Lower lobe of right lung (tissue), 2 donors: ENCODE measurements at regions not wholly inside any gene's neighbourhood (a gene's known extent, or its start where the extent isn't known, plus 50 kb on each side); places are given as distances from the start of the nearest gene placed in this dataset.

Experiments used
- ATAC-seq, 2 donors: fragments of 200-7000 bp; cut with Tn5 transposase; one replicate each; pipeline ENCODE4 v1.9.1; 2020 to 2022; ENCODE audit warnings: mild to moderate bottlenecking in 2 of 2, moderate library complexity in 2 of 2
- DNase-seq: peaks from one replicate; pipeline ENCODE4 v3.0.0-alpha.2; 2020
- H3K27ac ChIP-seq: fragments of 200-600 bp; one replicate; pipeline ENCODE4 v1.8.0; 2022
- H3K27me3 ChIP-seq: fragments of 200-600 bp; one replicate; pipeline ENCODE4 v1.8.0; 2022; ENCODE audit warnings: low read depth
- H3K36me3 ChIP-seq: fragments of 200-600 bp; one replicate; pipeline ENCODE4 v1.8.0; 2022; ENCODE audit warnings: mild to moderate bottlenecking
- H3K4me1 ChIP-seq: fragments of 200-600 bp; one replicate; pipeline ENCODE4 v1.8.0; 2022
- H3K4me3 ChIP-seq: fragments of 200-600 bp; one replicate; pipeline ENCODE4 v1.8.0; 2022; ENCODE audit warnings: mild to moderate bottlenecking
- H3K9me3 ChIP-seq: fragments of 200-600 bp; one replicate; pipeline ENCODE4 v1.8.0; 2022
- CTCF ChIP-seq: fragments of 200-600 bp; IDR thresholded peaks from one replicate; pipeline ENCODE4 v1.8.0; 2022; ENCODE audit warnings: antibody characterized with exemption, mild to moderate bottlenecking
- intact Hi-C: fragments of 100-400 bp; cut with DNase I; formaldehyde crosslinking; loops from one replicate; pipeline ENCODE4 v1.11.0; 2022
- donor health status: DM: no; HTN: yes; CAD: no; lungs with severe emphysema.

GRCh38 chr5:143918961-143919360 lies 107.0 kb downstream of the HMHB1 start:
- no peaks in the 10 kb centered on the region for H3K27me3 ChIP-seq
- intact Hi-C loops: no loop called here
- TF ChIP-seq CTCF: no peak
- no peaks in the 10 kb centered on the region for H3K36me3 ChIP-seq
- H3K27ac ChIP-seq: no peak overlapping the region
- DNase-seq: no peak
- H3K4me1 ChIP-seq: no peaks in the 10 kb centered on the region
- H3K4me3 ChIP-seq: no peak overlapping the region
- H3K9me3 ChIP-seq: no peaks in the 10 kb centered on the region
- ATAC-seq: no peak

DNA sequence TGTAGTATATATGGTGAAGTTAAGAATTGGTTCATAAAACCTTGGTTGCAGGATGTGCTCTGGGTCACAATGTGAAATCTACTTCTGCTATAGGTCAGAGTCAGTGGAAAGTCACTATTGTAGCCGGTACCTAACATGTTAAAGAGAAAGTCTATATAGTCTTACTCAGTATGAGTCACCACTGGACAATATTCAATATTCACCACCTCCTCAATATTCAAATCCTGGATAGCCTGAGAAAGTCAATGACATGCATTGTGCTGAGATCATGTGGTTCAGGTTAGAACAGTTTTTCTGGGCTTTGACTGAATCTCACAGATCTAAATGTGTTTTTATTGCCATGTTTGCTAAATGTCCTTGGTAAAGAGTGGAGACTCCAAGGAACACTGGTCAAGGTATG lies 108.8 kb downstream of the HMHB1 start:
- Histone ChIP-seq H3K27ac (no peak overlapping the region), H3K27me3 (no peaks in the 10 kb centered on the region), H3K4me1 (no peaks in the 10 kb centered on the region), H3K36me3 (no peaks in the 10 kb centered on the region), H3K4me3 (no peak overlapping the region), H3K9me3 (no peaks in the 10 kb centered on the region)
- intact Hi-C loops: no loop called here
- ATAC-seq (no peak), DNase-seq (no peak)
- no peak for TF ChIP-seq CTCF

GRCh38 chr5:143921525-143922311 lies 109.8 kb downstream of the HMHB1 start:
- no peaks in the 10 kb centered on the region for H3K27me3 ChIP-seq
- no peak overlapping the region for H3K4me3 ChIP-seq
- intact Hi-C loops: no loop called here
- H3K27ac ChIP-seq: no peak overlapping the region
- H3K4me1 ChIP-seq: no peaks in the 10 kb centered on the region
- ATAC-seq (no peak), DNase-seq (no peak)
- no peak for TF ChIP-seq CTCF
- H3K36me3 ChIP-seq: no peaks in the 10 kb centered on the region
- no peaks in the 10 kb centered on the region for H3K9me3 ChIP-seq

- H3K27ac ChIP-seq: no peak overlapping the region
- H3K9me3 ChIP-seq: no peaks in the 10 kb centered on the region
- no peak overlapping the region for H3K4me3 ChIP-seq
- intact Hi-C loops: no loop called here
- H3K27me3 ChIP-seq: no peaks in the 10 kb centered on the region
- no peaks in the 10 kb centered on the region for H3K4me1 ChIP-seq
- TF ChIP-seq CTCF: no peak
- DNase-seq (no peak), ATAC-seq (peak; percentile 30 to 50)
- no peaks in the 10 kb centered on the region for H3K36me3 ChIP-seq
Observed at GRCh38 chr5:143922718-143923117, 110.8 kb downstream of the HMHB1 start.

DNA sequence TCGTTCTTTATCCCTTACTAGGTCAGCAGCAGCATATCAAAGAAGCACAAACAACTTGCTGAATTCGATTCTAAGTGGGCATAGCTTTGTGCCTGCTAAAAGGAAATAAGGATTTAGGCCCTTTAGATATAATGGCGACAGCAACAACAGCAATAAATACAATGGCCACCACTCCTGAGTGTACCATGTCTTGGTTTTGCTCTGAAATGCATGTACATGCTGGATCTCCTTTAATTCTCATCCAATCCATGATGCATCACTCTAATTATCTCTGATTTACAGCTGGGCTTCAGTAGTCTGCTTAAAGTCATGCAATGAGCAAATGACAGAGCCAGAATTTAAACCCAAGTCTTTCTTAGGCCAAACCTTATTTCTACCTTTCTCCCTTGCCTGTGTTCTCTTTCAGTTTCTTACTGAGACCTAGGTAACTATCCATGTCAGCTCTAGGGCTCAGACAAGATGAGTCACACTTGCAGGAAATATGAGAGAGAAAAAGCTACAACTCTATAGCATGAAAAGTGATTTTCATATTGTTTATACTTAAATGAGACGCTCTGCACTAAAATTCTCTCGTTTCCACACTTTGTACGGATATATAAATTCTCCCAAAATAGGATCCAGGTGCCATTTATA lies 111.8 kb downstream of the HMHB1 start:
- Histone ChIP-seq H3K4me1 (no peaks in the 10 kb centered on the region), H3K36me3 (no peaks in the 10 kb centered on the region), H3K27me3 (no peaks in the 10 kb centered on the region), H3K4me3 (no peak overlapping the region), H3K9me3 (no peaks in the 10 kb centered on the region), H3K27ac (no peak overlapping the region)
- no peak for TF ChIP-seq CTCF
- DNase-seq (no peak), ATAC-seq (no peak)
- intact Hi-C loops: no loop called here
